ENCODE measurements at regions not wholly inside any gene's neighbourhood (a gene's known extent, or its start where the extent isn't known, plus 50 kb on each side); places are given as distances from the start of the nearest gene placed in this dataset.

GRCh38 chr12:131371401-131372170, 339.3 kb upstream of the SFSWAP start:
- no peak for DNase-seq

- no peak for DNase-seq
Observed at GRCh38 chr12:131372171-131372475, 338.8 kb upstream of the SFSWAP start.

- no peak for DNase-seq
Observed at GRCh38 chr12:131372706-131373195, 338.1 kb upstream of the SFSWAP start.

- peak in 1 of 56 donors; percentile 30 for DNase-seq
Observed at GRCh38 chr12:131375261-131375971, 335.5 kb upstream of the SFSWAP start.

- no peak for DNase-seq
Observed at GRCh38 chr12:131375972-131376345, 334.9 kb upstream of the SFSWAP start.

- DNase-seq: no peak
Observed at GRCh38 chr12:131378176-131378842, 332.6 kb upstream of the SFSWAP start.

GRCh38 chr12:131378861-131379665, 331.8 kb upstream of the SFSWAP start:
- DNase-seq: no peak

GRCh38 chr12:131379738-131380137, 331.2 kb upstream of the SFSWAP start:
- peak in 2 of 56 donors; percentile 14 to 17 for DNase-seq

GRCh38 chr12:131380220-131380964, 330.5 kb upstream of the SFSWAP start:
- no peak for DNase-seq

- DNase-seq: no peak
Observed at GRCh38 chr12:131380965-131381705, 329.8 kb upstream of the SFSWAP start.

GRCh38 chr12:131381716-131382430, 329.0 kb upstream of the SFSWAP start:
- no peak for DNase-seq

GRCh38 chr12:131383291-131383690, 327.6 kb upstream of the SFSWAP start:
- DNase-seq: no peak

GRCh38 chr12:131383741-131384543, 326.9 kb upstream of the SFSWAP start:
- DNase-seq: no peak

GRCh38 chr12:131384544-131384855, 326.4 kb upstream of the SFSWAP start:
- no peak for DNase-seq

- no peak for DNase-seq
Observed at GRCh38 chr12:131385313-131386166, 325.4 kb upstream of the SFSWAP start.

GRCh38 chr12:131386167-131386521, 324.7 kb upstream of the SFSWAP start:
- DNase-seq: no peak

GRCh38 chr12:131386781-131387180, 324.1 kb upstream of the SFSWAP start:
- no peak for DNase-seq
